Muscle layer of colon (tissue), 2 donors: ENCODE measurements at regions not wholly inside any gene's neighbourhood (a gene's known extent, or its start where the extent isn't known, plus 50 kb on each side); places are given as distances from the start of the nearest gene placed in this dataset.

ENCODE experiments used
- H3K27ac ChIP-seq: one replicate; pipeline ENCODE4 v1.7.0; 2013; ENCODE audit warnings: low read depth, mild to moderate bottlenecking, low read length, moderate library complexity
- H3K27me3 ChIP-seq, 2 donors: one replicate each; pipeline ENCODE4 v1.7.0; 2013; ENCODE audit warnings: low read length in 2 of 2, mild to moderate bottlenecking in 2 of 2; ENCODE audit not compliant: insufficient read depth in 2 of 2, control insufficient read depth in 1 of 2
- H3K36me3 ChIP-seq: one replicate; pipeline ENCODE4 v1.7.0; 2013; ENCODE audit warnings: mild to moderate bottlenecking, low read length; ENCODE audit not compliant: insufficient read depth
- H3K4me1 ChIP-seq: one replicate; pipeline ENCODE4 v1.7.0; 2013; ENCODE audit warnings: mild to moderate bottlenecking, low read length; ENCODE audit not compliant: insufficient read depth
- H3K4me3 ChIP-seq, 2 donors: one replicate each; pipeline ENCODE4 v1.7.0; 2013; ENCODE audit warnings: low read length in 2 of 2, low read depth in 1 of 2, mild to moderate bottlenecking in 1 of 2, moderate library complexity in 1 of 2
- H3K9ac ChIP-seq: one replicate; pipeline ENCODE4 v1.7.0; 2013; ENCODE audit warnings: low read length
- H3K9me3 ChIP-seq: one replicate; pipeline ENCODE4 v1.7.0; 2013; ENCODE audit warnings: mild to moderate bottlenecking, low read length
- donor health status: abdominal sarcoma.
- donor health status: Adenocarcinoma of cecum.

GRCh38 chr5:116674881-116675625, 100.4 kb upstream of the SEMA6A start:
- Histone ChIP-seq H3K27me3 (no peaks in the 10 kb centered on the region), H3K9ac (no peak overlapping the region), H3K36me3 (no peaks in the 10 kb centered on the region), H3K4me3 (no peak overlapping the region), H3K27ac (no peak overlapping the region), H3K9me3 (no peaks in the 10 kb centered on the region), H3K4me1 (no peaks in the 10 kb centered on the region)

DNA sequence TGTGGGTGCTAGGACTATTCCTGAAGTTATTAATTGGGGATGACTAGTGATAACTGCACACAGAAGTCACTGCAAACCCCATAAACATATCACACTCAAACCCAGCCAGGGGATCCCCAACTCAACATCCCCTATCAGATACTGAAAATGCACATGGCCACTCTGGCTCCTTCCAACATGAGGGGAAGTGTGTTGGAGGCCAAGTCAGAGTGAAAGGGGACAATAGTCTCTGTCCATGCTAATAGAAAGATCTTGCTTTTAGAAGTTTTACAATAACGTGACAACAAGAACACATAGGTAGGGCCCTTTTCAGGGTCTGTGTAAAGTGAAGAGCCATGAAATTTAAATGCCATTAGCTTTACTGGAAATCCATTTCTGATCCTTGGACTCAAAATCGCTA, 98.8 kb upstream of the SEMA6A start:
- Histone ChIP-seq H3K9ac (no peak overlapping the region), H3K4me3 (no peak overlapping the region), H3K9me3 (no peaks in the 10 kb centered on the region), H3K36me3 (no peaks in the 10 kb centered on the region), H3K4me1 (no peaks in the 10 kb centered on the region), H3K27me3 (no peaks in the 10 kb centered on the region), H3K27ac (no peak overlapping the region)

DNA sequence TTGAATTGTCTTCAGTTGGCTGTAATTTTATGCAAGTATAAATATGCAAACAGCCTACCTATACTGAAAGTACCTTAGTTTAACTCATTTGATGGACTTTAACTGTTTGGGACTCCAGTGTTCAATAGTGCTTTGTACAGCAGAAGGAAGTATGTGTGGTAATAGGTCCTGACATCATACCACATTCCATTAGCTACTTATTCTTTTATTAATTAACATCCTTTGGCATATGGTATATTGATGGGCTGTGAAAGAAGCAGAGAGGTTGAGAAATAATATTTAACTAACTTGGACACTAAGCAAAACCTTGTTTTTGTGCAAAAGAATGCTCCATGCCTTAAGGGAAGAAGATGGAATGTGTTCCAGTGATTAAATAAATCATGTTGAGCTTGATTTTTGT, 97.6 kb upstream of the SEMA6A start:
- Histone ChIP-seq H3K4me3 (no peak overlapping the region), H3K27me3 (no peaks in the 10 kb centered on the region), H3K36me3 (no peaks in the 10 kb centered on the region), H3K27ac (no peak overlapping the region), H3K9me3 (no peaks in the 10 kb centered on the region), H3K9ac (no peak overlapping the region), H3K4me1 (no peaks in the 10 kb centered on the region)

GRCh38 chr5:116671211-116671736, 96.7 kb upstream of the SEMA6A start:
- H3K9me3 ChIP-seq, result no peaks in the 10 kb centered on the region
- no peaks in the 10 kb centered on the region for H3K36me3 ChIP-seq
- no peak overlapping the region for H3K4me3 ChIP-seq
- H3K27me3 ChIP-seq, result no peaks in the 10 kb centered on the region
- H3K4me1 ChIP-seq, result no peaks in the 10 kb centered on the region
- H3K9ac ChIP-seq, result no peak overlapping the region
- H3K27ac ChIP-seq, result no peak overlapping the region

DNA sequence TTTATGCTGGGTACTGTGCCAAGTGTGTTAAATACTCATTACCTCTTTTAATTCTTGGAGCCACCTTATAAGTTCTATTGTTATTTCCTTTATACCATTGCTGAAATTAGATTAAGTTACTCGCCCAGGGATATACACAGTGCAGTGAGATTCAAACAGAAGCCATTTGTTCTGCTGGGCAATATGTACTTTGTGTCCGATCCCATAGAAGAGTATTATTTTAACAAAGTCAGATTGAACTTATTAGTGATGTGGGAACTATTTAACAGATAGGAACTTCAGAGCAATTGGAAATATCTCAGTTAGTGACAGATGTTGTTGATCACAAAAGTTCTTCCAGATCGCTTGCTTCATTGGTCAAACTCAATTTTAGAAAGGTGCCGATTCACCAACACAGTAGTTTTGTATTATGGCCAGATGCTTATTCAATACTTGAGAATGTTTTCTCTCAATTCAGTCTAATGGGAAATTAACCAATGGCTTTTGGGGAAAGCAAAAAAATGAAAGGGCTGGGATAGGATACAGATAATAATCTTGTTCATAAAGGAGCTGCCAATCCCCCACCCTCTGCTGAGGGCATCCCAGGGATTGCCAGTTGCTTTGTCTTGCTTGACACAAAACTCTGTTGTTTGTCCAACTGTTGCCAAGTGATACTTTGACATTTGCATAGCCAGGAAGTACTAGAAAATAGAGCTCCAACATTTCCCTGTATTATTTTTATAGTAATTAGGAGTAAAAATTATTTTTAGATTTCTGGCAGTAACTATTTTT, 94.8 kb upstream of the SEMA6A start:
- Histone ChIP-seq H3K27me3 (no peaks in the 10 kb centered on the region), H3K4me3 (no peak overlapping the region), H3K36me3 (no peaks in the 10 kb centered on the region), H3K9ac (no peak overlapping the region), H3K9me3 (no peaks in the 10 kb centered on the region), H3K27ac (no peak overlapping the region), H3K4me1 (no peaks in the 10 kb centered on the region)

GRCh38 chr5:116668390-116668789, 93.8 kb upstream of the SEMA6A start:
- no peaks in the 10 kb centered on the region for H3K4me1 ChIP-seq
- H3K27me3 ChIP-seq, result no peaks in the 10 kb centered on the region
- H3K27ac ChIP-seq, result no peak overlapping the region
- H3K4me3 ChIP-seq, result no peak overlapping the region
- no peaks in the 10 kb centered on the region for H3K9me3 ChIP-seq
- no peak overlapping the region for H3K9ac ChIP-seq
- no peaks in the 10 kb centered on the region for H3K36me3 ChIP-seq

DNA sequence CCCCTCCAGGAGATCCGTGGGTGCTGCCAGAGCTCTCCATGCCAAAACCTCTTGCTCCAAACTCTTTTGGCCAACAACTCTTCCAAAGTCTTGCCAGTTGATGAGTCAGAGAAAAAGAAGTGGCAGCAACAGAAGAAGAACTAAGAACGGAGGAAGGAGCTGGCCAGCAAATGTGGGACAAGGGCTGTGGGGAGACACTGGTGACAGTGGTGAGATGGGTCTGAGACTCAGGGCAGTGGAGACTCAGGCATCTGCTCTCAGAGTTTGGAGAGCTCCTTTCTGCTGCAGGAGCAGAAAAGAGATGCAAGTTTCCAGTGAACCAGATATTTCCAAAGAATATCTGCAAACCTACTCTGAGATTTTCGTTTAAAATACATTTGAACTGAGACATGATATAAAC, 92.3 kb upstream of the SEMA6A start:
- H3K4me3 ChIP-seq, result no peak overlapping the region
- no peaks in the 10 kb centered on the region for H3K9me3 ChIP-seq
- H3K27me3 ChIP-seq, result no peaks in the 10 kb centered on the region
- H3K9ac ChIP-seq, result no peak overlapping the region
- H3K4me1 ChIP-seq, result no peaks in the 10 kb centered on the region
- no peak overlapping the region for H3K27ac ChIP-seq
- H3K36me3 ChIP-seq, result no peaks in the 10 kb centered on the region

DNA sequence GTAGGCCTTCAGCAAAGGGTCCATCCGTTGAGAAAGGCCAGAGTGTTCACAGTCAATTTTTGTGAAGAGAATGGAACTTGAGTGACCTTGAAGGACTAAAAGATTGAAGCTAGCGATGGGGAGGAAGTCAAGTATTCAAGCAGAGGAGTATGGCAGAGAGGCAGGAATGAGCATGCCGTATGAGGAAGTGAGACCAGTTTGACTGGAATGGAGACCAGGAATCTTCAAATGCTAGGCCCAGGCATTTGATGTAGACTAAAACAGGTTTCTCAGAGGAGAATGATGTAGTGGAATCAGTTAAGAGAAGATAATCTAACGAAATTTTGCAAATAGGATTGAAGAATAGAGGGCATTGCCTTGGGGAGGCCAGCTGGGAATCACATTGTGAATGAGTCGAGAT, 90.4 kb upstream of the SEMA6A start:
- Histone ChIP-seq H3K4me1 (no peaks in the 10 kb centered on the region), H3K9me3 (no peaks in the 10 kb centered on the region), H3K36me3 (no peaks in the 10 kb centered on the region), H3K27ac (no peak overlapping the region), H3K4me3 (no peak overlapping the region), H3K27me3 (no peaks in the 10 kb centered on the region), H3K9ac (no peak overlapping the region)

GRCh38 chr5:116663081-116663480, 88.5 kb upstream of the SEMA6A start:
- no peaks in the 10 kb centered on the region for H3K4me1 ChIP-seq
- no peaks in the 10 kb centered on the region for H3K9me3 ChIP-seq
- no peaks in the 10 kb centered on the region for H3K36me3 ChIP-seq
- no peak overlapping the region for H3K9ac ChIP-seq
- no peak overlapping the region for H3K27ac ChIP-seq
- no peak overlapping the region for H3K4me3 ChIP-seq
- no peaks in the 10 kb centered on the region for H3K27me3 ChIP-seq

GRCh38 chr5:116661419-116661818, 86.8 kb upstream of the SEMA6A start:
- H3K4me3 ChIP-seq, result no peak overlapping the region
- no peaks in the 10 kb centered on the region for H3K9me3 ChIP-seq
- H3K9ac ChIP-seq, result no peak overlapping the region
- H3K27me3 ChIP-seq, result no peaks in the 10 kb centered on the region
- H3K4me1 ChIP-seq, result no peaks in the 10 kb centered on the region
- H3K36me3 ChIP-seq, result no peaks in the 10 kb centered on the region
- no peak overlapping the region for H3K27ac ChIP-seq

DNA sequence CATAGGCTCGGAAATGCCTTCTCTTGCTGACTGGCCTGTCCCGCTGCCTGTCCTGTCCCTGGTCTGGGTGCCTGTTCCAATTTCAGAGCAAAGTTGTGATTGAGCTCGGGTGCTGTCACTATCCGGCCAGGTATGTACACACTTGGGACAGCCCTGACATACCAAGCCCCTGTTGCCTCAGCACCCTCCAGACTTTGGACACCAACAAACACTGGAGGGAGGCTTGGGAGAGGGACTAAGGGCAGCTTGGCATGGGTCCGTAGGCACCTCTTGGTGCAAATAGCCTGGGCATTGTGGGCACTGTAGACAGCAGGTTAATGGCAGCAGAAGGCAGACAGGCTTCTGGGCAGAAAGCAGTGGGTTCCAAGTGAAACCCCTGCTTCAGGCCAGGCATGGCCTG, 86.3 kb upstream of the SEMA6A start:
- Histone ChIP-seq H3K27ac (no peak overlapping the region), H3K4me1 (no peaks in the 10 kb centered on the region), H3K9ac (no peak overlapping the region), H3K36me3 (no peaks in the 10 kb centered on the region), H3K27me3 (no peaks in the 10 kb centered on the region), H3K4me3 (no peak overlapping the region), H3K9me3 (no peaks in the 10 kb centered on the region)
